ENCODE measurements at regions not wholly inside any gene's neighbourhood (a gene's known extent, or its start where the extent isn't known, plus 50 kb on each side); places are given as distances from the start of the nearest gene placed in this dataset.

DNA sequence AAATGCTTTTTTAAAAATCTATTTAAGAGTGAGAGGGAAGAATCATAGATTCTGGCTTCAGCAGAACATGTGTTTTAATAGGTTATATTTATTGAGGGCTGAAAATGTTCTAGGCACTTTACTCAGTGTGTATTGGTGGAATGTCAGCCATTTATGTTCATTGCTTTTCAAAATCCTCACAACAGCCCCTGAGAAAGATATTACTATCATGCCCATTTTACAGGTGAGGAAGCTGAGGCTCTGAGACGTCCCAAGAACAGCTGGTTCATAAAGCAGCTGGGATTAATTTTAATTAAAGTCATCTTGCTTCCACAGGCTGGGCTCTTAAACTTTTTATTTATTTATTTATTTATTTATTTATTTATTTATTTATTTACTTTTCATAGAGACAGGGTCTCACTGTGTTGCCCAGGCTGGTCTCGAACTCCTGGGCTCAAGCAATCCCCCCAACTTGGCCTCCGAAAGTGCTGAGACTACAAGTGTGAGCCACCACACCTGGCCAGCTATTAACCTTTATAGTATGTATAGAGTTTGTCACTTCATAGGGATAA, 364.6 kb downstream of the SHQ1 start:
- DNase-seq: no peak

GRCh38 chr3:72482589-72483321, 365.5 kb downstream of the SHQ1 start:
- DNase-seq: no peak

DNA sequence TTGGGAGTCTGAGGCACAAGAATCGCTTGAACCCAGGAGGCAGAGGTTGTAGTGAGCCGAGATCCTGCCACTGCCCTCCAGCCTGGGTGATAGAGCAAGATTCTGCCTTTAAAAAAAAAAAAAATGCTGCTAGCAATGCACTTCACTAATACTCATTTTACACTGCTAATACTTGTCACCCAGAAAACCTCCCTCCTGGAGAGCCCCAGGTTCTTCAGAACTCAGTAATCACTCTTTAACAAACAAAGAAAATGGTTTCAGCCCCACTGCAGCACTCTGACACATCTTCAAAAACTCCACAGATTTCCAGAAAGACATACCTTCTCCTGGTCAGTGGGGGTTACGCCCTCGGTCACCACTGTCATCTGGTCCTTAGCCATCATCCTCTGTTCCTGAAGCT, 366.7 kb downstream of the SHQ1 start:
- no peak for DNase-seq

GRCh38 chr3:72480366-72480765, 367.9 kb downstream of the SHQ1 start:
- no peak for DNase-seq

DNA sequence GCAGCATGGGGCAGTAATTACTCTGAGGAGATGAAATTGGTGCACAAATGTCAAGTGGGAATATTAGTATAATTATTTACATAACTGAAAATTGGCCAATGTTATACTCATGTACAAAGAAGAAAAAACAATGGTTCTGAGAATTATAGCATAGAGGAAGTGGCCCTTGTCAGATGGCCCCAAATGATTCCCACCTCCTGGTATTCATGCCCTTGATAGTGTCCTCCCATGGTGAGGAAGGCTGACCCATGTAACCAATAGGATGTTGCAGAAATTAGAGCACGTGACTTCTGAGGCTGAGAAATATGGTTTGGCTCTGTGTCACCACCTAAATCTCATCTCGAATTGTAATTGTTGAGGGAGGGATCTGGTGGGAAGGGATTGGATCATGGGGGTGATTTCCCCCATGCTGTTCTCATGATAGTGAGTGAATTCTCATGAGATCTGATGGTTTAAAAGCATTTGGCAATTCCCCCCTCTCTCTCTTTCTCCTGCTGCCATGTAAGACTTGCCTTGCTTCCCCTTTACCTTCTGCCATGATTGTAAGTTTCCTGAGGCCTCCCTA, 368.5 kb downstream of the SHQ1 start:
- DNase-seq: no peak

GRCh38 chr3:72476139-72476483, 372.1 kb downstream of the SHQ1 start:
- no peak for DNase-seq

DNA sequence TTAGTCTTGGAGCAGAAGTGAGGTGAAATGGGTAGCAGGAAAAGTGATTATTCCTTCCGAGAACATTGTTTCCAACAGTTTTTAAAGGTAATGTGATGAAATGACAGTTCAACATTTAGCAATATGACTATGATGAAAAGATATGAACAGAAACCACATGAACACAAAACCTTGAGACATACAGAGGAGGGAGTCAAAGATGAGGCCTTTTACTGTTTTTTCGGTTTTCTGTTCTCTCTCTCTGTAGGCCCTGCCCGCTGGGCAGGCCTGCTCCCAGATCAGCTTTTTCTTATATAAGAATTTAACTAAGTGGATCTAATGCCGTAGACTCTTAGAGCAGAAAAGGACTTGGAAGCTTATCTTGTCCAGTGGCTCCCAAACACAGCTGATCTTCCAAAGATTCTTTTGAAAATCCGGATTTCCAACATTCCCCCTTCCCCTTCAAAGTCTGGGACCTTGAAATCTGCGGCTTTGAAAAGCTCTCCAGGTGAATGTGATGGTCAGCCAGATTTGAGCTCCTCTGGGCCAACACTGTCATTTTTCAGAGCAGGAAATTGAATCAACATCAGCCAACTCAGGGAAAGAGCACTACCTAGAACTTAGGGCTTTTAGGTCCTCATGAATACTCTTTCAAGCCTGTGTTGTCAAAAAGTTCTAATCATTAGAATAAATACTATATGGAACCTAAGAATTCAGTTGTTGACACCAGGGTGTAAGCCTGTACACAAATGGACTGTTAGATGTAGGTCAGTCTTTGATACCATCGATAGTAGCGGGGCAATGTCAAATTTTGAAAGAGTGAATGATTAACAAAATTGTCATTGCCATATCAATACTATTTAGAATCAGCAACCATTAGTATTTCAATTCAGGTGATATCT, 372.7 kb downstream of the SHQ1 start:
- no peak for DNase-seq

GRCh38 chr3:72474775-72475174, 373.5 kb downstream of the SHQ1 start:
- no peak for DNase-seq

DNA sequence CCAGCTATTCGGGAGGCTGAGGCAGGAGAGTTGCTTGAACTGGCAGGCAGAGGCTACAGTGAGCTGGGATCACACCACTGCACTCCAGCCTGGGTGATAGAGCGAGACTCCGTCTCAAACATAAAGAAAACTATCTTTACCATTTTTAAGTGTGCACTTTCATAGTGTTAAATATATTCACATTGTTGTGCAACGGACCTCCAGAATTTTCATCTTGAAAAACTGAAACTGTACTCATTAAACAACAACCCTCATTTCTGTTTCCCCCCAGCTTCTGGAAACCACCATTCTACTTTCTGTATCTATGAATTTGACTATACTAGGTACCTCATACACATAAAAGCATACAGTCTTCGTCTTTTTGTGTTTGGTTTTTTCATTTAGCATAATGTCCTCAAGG, 375.1 kb downstream of the SHQ1 start:
- no peak for DNase-seq

DNA sequence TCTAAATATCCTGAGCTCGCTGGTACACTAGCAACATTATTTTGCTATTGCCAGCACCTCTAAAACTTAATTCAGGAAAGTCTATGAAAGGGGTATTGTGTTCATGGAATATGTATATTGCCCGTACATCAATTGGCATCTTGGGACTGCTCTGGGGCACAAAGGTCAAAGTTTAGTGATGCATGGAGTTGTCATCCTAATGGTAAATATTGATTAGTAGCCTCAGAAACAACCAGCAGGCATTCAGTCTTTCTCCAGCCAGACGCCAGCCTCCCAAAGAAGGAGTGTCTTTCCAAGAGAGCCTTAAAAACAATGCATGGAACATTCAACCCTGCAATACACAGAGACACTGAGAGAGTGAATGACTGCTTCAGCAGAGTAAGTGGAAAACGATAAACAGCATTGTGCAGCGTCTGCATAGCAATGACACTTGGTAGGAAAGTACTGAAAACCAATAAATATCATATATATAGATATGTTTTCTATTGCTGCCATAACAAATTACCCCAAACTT, 377.3 kb downstream of the SHQ1 start:
- no peak for DNase-seq

DNA sequence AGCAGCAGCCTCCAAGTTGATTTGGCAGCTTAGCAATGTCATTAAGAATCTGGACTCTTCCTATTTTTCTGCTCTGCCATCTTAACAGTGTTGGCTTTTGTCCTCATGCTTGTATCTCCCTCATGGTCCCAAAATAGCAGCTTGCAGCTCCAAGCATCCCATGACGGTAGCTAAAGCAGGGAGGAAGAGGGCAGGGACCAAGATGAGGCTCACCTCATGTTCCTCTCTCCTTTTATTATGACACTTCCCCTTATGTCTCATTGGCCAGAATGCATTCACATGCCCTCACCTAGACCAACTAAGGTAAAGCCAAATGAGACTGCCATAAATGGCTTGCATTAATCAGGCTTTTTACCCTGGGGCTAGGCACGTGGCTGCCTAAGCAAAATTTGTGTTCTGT, 382.4 kb downstream of the SHQ1 start:
- DNase-seq: no peak

DNA sequence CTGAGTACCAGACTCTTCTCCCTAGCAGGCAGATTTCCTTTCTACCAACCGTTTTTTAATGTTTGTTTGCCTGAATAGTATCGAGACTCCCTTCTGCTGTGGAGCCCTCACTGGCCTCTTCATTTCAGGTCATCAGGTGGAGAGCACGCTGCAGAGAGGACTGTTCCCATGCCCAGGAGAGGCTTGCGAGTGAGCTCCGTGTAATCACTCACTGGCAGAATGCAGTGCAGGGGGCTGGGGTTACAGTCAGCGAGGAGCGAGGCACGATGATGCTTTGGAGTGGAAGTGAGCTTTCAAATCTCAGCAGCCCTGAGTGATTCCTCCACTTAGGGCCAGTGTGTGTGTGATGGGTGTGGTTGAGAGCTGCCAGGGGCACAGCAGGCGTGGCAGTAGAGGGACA, 385.2 kb downstream of the SHQ1 start:
- no peak for DNase-seq

DNA sequence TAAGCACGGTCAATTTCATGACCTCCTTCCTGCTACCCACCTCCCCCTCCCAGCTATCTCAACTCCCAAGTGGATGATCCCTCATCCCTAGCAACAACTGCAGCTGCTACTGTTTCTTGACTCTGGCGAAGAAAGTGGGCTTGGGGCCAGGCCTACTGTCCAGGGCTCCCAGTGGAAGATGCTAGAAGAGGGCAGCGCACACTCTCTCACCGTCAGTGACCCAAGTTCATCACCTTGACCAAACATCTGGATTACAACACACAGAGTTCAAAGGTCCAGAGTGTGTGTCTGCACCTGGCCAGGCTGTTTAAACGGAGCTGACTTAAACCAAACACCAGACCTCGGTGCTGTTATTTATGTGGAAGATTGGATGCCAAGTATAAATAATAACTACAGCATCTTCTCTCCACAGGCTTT, 385.6 kb downstream of the SHQ1 start:
- no peak for DNase-seq

DNA sequence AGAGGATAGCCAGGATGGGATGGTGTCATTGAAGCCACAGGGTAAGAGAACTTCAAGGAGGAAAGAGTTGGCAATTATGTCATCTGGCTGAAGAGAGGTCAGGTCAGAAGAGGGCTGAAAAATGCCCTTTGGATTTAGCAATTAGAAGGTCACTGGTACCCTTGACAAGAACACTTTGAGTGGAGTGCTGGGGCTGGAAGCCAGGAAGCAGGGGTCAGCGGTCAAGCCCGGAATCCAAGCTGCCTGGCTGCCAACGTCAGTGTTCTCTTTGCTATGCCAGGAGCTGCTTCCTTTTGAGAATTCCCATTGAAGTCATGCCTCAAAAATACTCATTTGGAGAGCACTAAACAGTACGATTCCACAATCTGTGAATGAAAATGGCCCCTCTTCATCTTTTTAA, 386.5 kb downstream of the SHQ1 start:
- no peak for DNase-seq

- no peak for DNase-seq
Measured at GRCh38 chr3:72460205-72461174, 387.8 kb downstream of the SHQ1 start.

- DNase-seq: no peak
Measured at GRCh38 chr3:72459588-72459987, 388.7 kb downstream of the SHQ1 start.

- no peak for DNase-seq
Measured at GRCh38 chr3:72458375-72458774, 389.9 kb downstream of the SHQ1 start.

DNA sequence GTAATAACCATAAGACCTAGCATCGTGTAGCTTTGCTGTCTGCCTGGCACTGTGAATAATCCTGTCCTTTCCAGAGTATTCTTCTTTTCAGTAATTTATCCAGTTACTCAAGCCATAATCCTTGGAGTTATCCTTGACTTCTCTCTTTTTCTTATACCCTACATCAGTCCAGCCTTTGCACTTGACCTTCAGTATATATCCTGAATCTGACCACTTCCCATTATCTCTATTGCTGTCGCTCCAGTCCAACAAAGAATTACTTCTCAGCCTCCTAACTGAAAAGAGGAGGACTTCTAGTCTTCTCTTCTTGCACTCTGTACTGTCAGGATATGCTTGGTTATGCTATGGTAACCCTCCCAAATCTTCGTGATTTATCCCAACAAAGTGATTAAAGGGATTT, 393.8 kb downstream of the SHQ1 start:
- no peak for DNase-seq

- no peak for DNase-seq
Measured at GRCh38 chr3:72453706-72454105, 394.5 kb downstream of the SHQ1 start.

DNA sequence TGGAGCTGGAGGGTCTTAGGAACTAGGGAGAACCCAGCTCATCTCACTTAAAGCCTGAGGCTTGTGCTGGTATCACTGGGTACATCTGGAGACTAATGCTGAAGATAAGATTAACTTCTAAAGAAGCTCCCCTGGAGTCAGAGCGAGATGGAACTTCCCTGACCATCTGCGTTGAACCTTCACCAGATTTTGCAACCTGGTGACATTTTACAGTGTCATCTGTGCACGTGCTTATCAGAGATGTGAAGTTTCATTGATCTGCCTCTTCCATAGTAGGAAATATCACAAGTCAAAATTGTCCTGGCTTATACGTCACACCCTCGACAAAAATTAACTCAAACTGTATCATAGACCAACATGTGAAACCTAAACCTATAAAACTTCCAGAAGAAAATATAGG, 395.5 kb downstream of the SHQ1 start:
- DNase-seq: no peak

- no peak for DNase-seq
Measured at GRCh38 chr3:72451841-72452240, 396.4 kb downstream of the SHQ1 start.

GRCh38 chr3:72449551-72449950, 398.7 kb downstream of the SHQ1 start:
- no peak for DNase-seq

All from NCI-H1694 (cell line).